ENCODE measurements at regions not wholly inside any gene's neighbourhood (a gene's known extent, or its start where the extent isn't known, plus 50 kb on each side); places are given as distances from the start of the nearest gene placed in this dataset.

DNA sequence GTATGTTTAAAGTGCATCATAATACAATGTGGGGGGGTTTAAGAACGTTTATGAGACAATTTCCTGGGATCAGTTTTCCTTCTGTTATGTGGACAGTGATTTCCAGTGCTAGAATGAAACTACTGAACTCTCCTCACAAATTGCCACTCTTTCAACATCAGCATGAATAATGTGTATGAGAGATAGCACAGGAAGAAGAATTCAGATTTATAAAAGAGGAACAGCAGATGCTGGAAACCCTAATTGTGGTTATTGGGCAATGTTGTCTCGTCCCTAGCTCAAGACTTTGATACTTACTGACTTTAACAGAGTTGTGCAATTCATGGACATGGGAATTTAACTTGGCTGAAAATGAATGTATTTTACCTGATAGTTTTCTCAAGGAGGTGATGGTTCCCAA lies 410.8 kb upstream of the MEF2C start:
- TF ChIP-seq EZH2 (IDR thresholded peaks at IDR 0.05; ENCODE audit: low read length, unreplicated experiment) (no peak), EZH2phosphoT487 (IDR thresholded peaks at IDR 0.05; ENCODE audit: borderline replicate concordance, low read length) (no peak), CTCF (conservative IDR thresholded peaks at IDR 0.05; ENCODE audit: low read depth, low read length) (no peak)
- no TSS peak for BruUV-seq (replicated peaks)
- Histone ChIP-seq H3K9me3 (ENCODE audit: low read length) (no peaks in the 10 kb centered on the region), H4K20me1 (ENCODE audit: low read length) (no peaks in the 10 kb centered on the region), H3K27ac (ENCODE audit: low read length) (no peak overlapping the region), H3K27me3 (ENCODE audit: low read length) (no peaks in the 10 kb centered on the region), H3K9me2 (replicated peaks; ENCODE audit: low read length) (no peaks in the 10 kb centered on the region), H2AFZ (ENCODE audit: low read length) (no peak overlapping the region), H3K4me1 (ENCODE audit: insufficient read depth, low read length) (0 out of 2 replicates have a peak, but pooled peaks cover 7% of the 10 kb centered on the region), H3F3A (ENCODE audit: low read length, unreplicated experiment) (no peaks in the 10 kb centered on the region), H3K4me2 (ENCODE audit: low read length) (no peak overlapping the region), H3K4me3 (ENCODE audit: low read length) (no peak overlapping the region), H3K9ac (ENCODE audit: low read length) (no peak overlapping the region), H3K36me3 (ENCODE audit: low read depth, low read length) (no peaks in the 10 kb centered on the region), H3K79me2 (ENCODE audit: low read length) (no peaks in the 10 kb centered on the region)
- DNase-seq (no peak), ATAC-seq (no peak)
- POLR2A ChIA-PET (ENCODE audit: unreplicated experiment), result no interaction called here
- intact Hi-C loops (cut with micrococcal nuclease), result no loop called here
- CTCF ChIA-PET, result no interaction called here

DNA sequence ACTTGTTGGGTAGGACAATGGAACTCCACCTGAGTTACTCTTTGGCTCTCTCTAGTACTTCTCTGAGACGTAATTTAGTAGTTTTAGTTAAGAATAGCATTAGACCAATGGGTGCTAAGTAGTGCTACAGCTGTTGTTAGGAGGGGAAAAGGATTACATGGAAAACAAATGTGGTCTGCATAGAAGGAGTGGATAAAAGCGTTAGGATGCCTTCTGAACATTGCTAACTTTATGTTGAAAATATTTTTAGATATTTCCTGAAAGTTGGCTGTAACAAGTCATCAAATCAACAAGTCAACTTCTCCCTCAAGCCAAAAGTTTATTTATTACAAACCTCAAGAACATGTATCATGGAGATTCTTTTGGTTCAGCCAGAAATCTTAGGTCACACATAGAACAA lies 409.5 kb upstream of the MEF2C start:
- Histone ChIP-seq H3K4me1 (ENCODE audit: insufficient read depth, low read length) (0 out of 2 replicates have a peak, but pooled peaks cover 7% of the 10 kb centered on the region), H3K4me3 (ENCODE audit: low read length) (no peak overlapping the region), H3K79me2 (ENCODE audit: low read length) (no peaks in the 10 kb centered on the region), H3K36me3 (ENCODE audit: low read depth, low read length) (no peaks in the 10 kb centered on the region), H3K27me3 (ENCODE audit: low read length) (no peaks in the 10 kb centered on the region), H4K20me1 (ENCODE audit: low read length) (no peaks in the 10 kb centered on the region), H3K9ac (ENCODE audit: low read length) (no peak overlapping the region), H3K4me2 (ENCODE audit: low read length) (no peak overlapping the region), H3K27ac (ENCODE audit: low read length) (no peak overlapping the region), H3F3A (ENCODE audit: low read length, unreplicated experiment) (no peaks in the 10 kb centered on the region), H3K9me2 (replicated peaks; ENCODE audit: low read length) (no peaks in the 10 kb centered on the region), H2AFZ (ENCODE audit: low read length) (no peak overlapping the region), H3K9me3 (ENCODE audit: low read length) (no peaks in the 10 kb centered on the region)
- TF ChIP-seq EZH2phosphoT487 (IDR thresholded peaks at IDR 0.05; ENCODE audit: borderline replicate concordance, low read length) (no peak), CTCF (conservative IDR thresholded peaks at IDR 0.05; ENCODE audit: low read depth, low read length) (no peak), EZH2 (IDR thresholded peaks at IDR 0.05; ENCODE audit: low read length, unreplicated experiment) (no peak)
- POLR2A ChIA-PET (ENCODE audit: unreplicated experiment), result no interaction called here
- intact Hi-C loops (cut with micrococcal nuclease), result no loop called here
- CTCF ChIA-PET, result no interaction called here
- BruUV-seq (replicated peaks), result no TSS peak
- ATAC-seq (no peak), DNase-seq (no peak)

GRCh38 chr5:89289604-89290003 lies 406.6 kb upstream of the MEF2C start:
- POLR2A ChIA-PET (ENCODE audit: unreplicated experiment), result no interaction called here
- Histone ChIP-seq H3K4me2 (ENCODE audit: low read length) (no peak overlapping the region), H3K27ac (ENCODE audit: low read length) (no peak overlapping the region), H3F3A (ENCODE audit: low read length, unreplicated experiment) (no peaks in the 10 kb centered on the region), H3K9me3 (ENCODE audit: low read length) (no peaks in the 10 kb centered on the region), H4K20me1 (ENCODE audit: low read length) (no peaks in the 10 kb centered on the region), H2AFZ (ENCODE audit: low read length) (no peak overlapping the region), H3K4me3 (ENCODE audit: low read length) (no peak overlapping the region), H3K36me3 (ENCODE audit: low read depth, low read length) (no peaks in the 10 kb centered on the region), H3K9me2 (replicated peaks; ENCODE audit: low read length) (no peaks in the 10 kb centered on the region), H3K27me3 (ENCODE audit: low read length) (no peaks in the 10 kb centered on the region), H3K4me1 (ENCODE audit: insufficient read depth, low read length) (no peaks in the 10 kb centered on the region), H3K9ac (ENCODE audit: low read length) (no peak overlapping the region), H3K79me2 (ENCODE audit: low read length) (no peaks in the 10 kb centered on the region)
- no peak for TF ChIP-seq EZH2 (IDR thresholded peaks at IDR 0.05; ENCODE audit: low read length, unreplicated experiment)
- no peak for TF ChIP-seq EZH2phosphoT487 (IDR thresholded peaks at IDR 0.05; ENCODE audit: borderline replicate concordance, low read length)
- no peak for TF ChIP-seq CTCF (conservative IDR thresholded peaks at IDR 0.05; ENCODE audit: low read depth, low read length)
- no TSS peak for BruUV-seq (replicated peaks)
- CTCF ChIA-PET, result no interaction called here
- intact Hi-C loops (cut with micrococcal nuclease), result no loop called here
- DNase-seq (no peak), ATAC-seq (no peak)

Measured in PC-3 (cell line).